ENCODE measurements at regions not wholly inside any gene's neighbourhood (a gene's known extent, or its start where the extent isn't known, plus 50 kb on each side); places are given as distances from the start of the nearest gene placed in this dataset.

DNA sequence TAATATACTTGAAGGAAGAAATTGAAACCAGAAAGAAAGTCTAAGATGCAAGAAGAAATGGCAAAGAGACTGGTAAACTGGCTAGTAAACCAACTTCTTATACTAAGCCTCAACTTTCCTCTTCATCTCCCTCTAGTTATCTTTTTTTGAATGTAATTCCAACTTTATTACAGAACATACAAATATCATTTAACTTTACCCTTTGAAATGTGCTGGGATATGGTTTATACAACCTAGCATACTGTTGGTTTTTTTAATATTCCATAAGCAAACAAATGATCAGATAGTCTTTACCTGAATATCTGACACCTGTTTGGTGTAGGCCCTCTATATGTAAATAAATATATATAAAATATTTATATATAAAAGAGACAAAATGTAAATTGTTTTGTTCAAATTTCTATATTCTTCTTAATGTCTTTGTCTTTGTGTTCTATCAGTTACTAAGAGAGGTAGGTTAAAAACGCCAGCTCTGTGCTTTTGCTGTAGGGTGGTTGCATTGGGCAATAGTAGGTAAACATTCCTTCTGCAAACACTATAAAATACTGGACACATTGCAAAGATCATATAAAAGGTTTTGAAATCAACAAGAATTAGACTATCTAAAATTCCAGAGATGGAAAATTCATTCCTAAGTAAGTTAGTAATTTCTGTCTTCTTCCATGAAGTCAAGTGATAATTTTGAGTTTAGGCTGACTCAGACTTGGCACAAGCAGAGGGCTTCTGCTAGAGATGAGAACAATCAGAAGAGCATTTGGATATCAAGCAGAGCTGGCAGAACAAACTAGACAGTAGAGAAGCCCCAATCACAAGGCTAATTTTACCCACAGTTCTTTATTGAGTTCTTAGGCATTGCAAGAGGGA lies 383.3 kb downstream of the RFC3 start:
- Histone ChIP-seq H3K9ac (ENCODE audit: low read depth, low read length, poor library complexity) (no peak overlapping the region), H3K4me1 (ENCODE audit: control insufficient read depth in 2 of 2, insufficient read depth in 1 of 2, low read depth in 1 of 2, low read length in 2 of 2) (no peaks in the 10 kb centered on the region), H3K4me2 (ENCODE audit: insufficient read depth, low read length, poor library complexity, severe bottlenecking) (no peak overlapping the region), H3K4ac (ENCODE audit: low read length) (no peak overlapping the region), H3K9me3 (replicated peaks in 1 of 2; ENCODE audit: control insufficient read depth in 2 of 2, insufficient read depth in 1 of 2, low read depth in 1 of 2, low read length in 2 of 2) (no peaks in the 10 kb centered on the region), H3K14ac (ENCODE audit: low read length) (no peak overlapping the region), H4K91ac (ENCODE audit: low read depth, low read length, poor library complexity) (no peak overlapping the region), H3K4me3 (ENCODE audit: low read length in 2 of 2) (no peak overlapping the region), H3K79me1 (ENCODE audit: low read depth, low read length) (no peaks in the 10 kb centered on the region), H3K18ac (ENCODE audit: low read length) (no peak overlapping the region), H2BK5ac (ENCODE audit: low read length) (no peak overlapping the region), H4K8ac (ENCODE audit: low read depth, low read length) (no peak overlapping the region), H2AK5ac (ENCODE audit: low read depth, low read length) (no peak overlapping the region), H2BK12ac (ENCODE audit: low read length) (no peak overlapping the region), H3K27ac (replicated peaks; ENCODE audit: low read length) (no peak overlapping the region), H2AFZ (ENCODE audit: low read length) (no peak overlapping the region), H2BK15ac (ENCODE audit: low read length) (no peak overlapping the region), H3K27me3 (ENCODE audit: control insufficient read depth in 3 of 3, insufficient read depth in 3 of 3, low read depth in 1 of 3, low read length in 3 of 3) (peaks cover 0 to 2% (median 0%) of the 10 kb centered on the region in 3 experiments), H3K23ac (ENCODE audit: low read depth, low read length, poor library complexity) (no peak overlapping the region), H3K36me3 (replicated peaks in 1 of 2; ENCODE audit: control insufficient read depth in 2 of 2, insufficient read depth in 2 of 2, low read length in 2 of 2) (no peaks in the 10 kb centered on the region), H2BK120ac (ENCODE audit: low read depth, low read length) (no peak overlapping the region)
- WGBS, 2 donors (ENCODE audit: extremely low coverage in 2 of 2, insufficient read length in 2 of 2, insufficient replicate concordance in 1 of 2): no CpG with 5 or more reads among the region's 1 CpG
- DNase-seq (ENCODE audit: low spot score): no peak

DNA sequence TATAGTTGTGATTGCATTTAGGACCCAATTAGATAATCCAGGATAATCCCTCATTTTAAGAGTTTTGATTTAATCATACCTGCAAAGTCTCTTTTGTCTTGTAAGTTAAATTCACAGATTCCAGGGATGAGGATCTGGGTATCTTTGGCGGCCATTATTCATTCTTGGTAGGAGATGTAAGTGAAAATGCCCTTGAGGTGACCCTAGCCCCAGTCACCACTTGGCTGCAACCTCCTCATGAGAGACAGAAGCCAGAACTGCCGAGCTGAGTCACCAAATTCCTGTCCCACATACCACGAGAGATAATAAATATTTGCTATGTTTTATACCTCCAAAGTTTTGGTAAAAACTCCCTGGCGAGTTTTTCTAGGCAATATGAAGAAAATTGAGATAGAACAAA lies 389.4 kb downstream of the RFC3 start:
- Histone ChIP-seq H3K9ac (ENCODE audit: low read depth, low read length, poor library complexity) (no peak overlapping the region), H3K23ac (ENCODE audit: low read depth, low read length, poor library complexity) (no peak overlapping the region), H3K4me3 (ENCODE audit: low read length in 2 of 2) (no peak overlapping the region), H2BK120ac (ENCODE audit: low read depth, low read length) (no peak overlapping the region), H2BK15ac (ENCODE audit: low read length) (no peak overlapping the region), H3K4me1 (ENCODE audit: control insufficient read depth in 2 of 2, insufficient read depth in 1 of 2, low read depth in 1 of 2, low read length in 2 of 2) (no peaks in the 10 kb centered on the region), H3K14ac (ENCODE audit: low read length) (no peak overlapping the region), H3K9me3 (replicated peaks in 1 of 2; ENCODE audit: control insufficient read depth in 2 of 2, insufficient read depth in 1 of 2, low read depth in 1 of 2, low read length in 2 of 2) (no peaks in the 10 kb centered on the region), H3K79me1 (ENCODE audit: low read depth, low read length) (no peaks in the 10 kb centered on the region), H2BK5ac (ENCODE audit: low read length) (no peak overlapping the region), H4K91ac (ENCODE audit: low read depth, low read length, poor library complexity) (no peak overlapping the region), H3K4me2 (ENCODE audit: insufficient read depth, low read length, poor library complexity, severe bottlenecking) (no peak overlapping the region), H4K8ac (ENCODE audit: low read depth, low read length) (no peak overlapping the region), H3K18ac (ENCODE audit: low read length) (no peak overlapping the region), H3K4ac (ENCODE audit: low read length) (no peak overlapping the region), H2BK12ac (ENCODE audit: low read length) (no peak overlapping the region), H3K27ac (replicated peaks; ENCODE audit: low read length) (no peak overlapping the region), H2AK5ac (ENCODE audit: low read depth, low read length) (no peak overlapping the region), H3K27me3 (ENCODE audit: control insufficient read depth in 3 of 3, insufficient read depth in 3 of 3, low read depth in 1 of 3, low read length in 3 of 3) (peaks cover 0 to 2% (median 0%) of the 10 kb centered on the region in 3 experiments), H2AFZ (ENCODE audit: low read length) (no peak overlapping the region), H3K36me3 (replicated peaks in 1 of 2; ENCODE audit: control insufficient read depth in 2 of 2, insufficient read depth in 2 of 2, low read length in 2 of 2) (no peaks in the 10 kb centered on the region)
- DNase-seq (ENCODE audit: low spot score): no peak
- WGBS, 2 donors (ENCODE audit: extremely low coverage in 2 of 2, insufficient read length in 2 of 2, insufficient replicate concordance in 1 of 2): no CpG with 5 or more reads among the region's 4 CpGs

DNA sequence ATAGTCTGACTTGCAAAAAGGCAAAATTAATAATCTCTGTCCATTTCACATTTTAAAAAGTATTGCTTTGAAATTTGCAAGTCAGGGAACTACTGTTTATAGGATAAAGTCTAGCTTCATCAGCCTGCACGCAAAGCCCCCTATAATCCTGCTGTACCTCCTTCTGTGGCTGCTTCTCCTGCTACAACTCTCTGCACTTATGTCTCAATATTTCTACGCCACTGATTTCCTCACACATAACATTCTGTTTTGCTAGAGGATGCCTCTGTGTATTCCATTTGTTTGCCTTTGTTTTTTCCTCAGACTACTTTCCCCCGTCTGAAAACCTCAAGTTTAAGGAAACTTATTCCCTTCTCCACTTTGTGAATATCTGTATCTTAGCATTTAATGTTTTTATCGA lies 389.9 kb downstream of the RFC3 start:
- no peak for DNase-seq (ENCODE audit: low spot score)
- H3K9me3 ChIP-seq (replicated peaks in 1 of 2; ENCODE audit: control insufficient read depth in 2 of 2, insufficient read depth in 1 of 2, low read depth in 1 of 2, low read length in 2 of 2): no peaks in the 10 kb centered on the region
- H3K18ac ChIP-seq (ENCODE audit: low read length): no peak overlapping the region
- H3K27ac ChIP-seq (replicated peaks; ENCODE audit: low read length): no peak overlapping the region
- H2BK120ac ChIP-seq (ENCODE audit: low read depth, low read length): no peak overlapping the region
- H2AFZ ChIP-seq (ENCODE audit: low read length): no peak overlapping the region
- no peak overlapping the region for H2BK12ac ChIP-seq (ENCODE audit: low read length)
- no peak overlapping the region for H3K9ac ChIP-seq (ENCODE audit: low read depth, low read length, poor library complexity)
- H3K14ac ChIP-seq (ENCODE audit: low read length): no peak overlapping the region
- no peaks in the 10 kb centered on the region for H3K4me1 ChIP-seq (ENCODE audit: control insufficient read depth in 2 of 2, insufficient read depth in 1 of 2, low read depth in 1 of 2, low read length in 2 of 2)
- H2AK5ac ChIP-seq (ENCODE audit: low read depth, low read length): no peak overlapping the region
- no peak overlapping the region for H3K4me3 ChIP-seq (ENCODE audit: low read length in 2 of 2)
- H3K23ac ChIP-seq (ENCODE audit: low read depth, low read length, poor library complexity): no peak overlapping the region
- H2BK5ac ChIP-seq (ENCODE audit: low read length): no peak overlapping the region
- WGBS, 2 donors (ENCODE audit: extremely low coverage in 2 of 2, insufficient read length in 2 of 2, insufficient replicate concordance in 1 of 2): no CpG with 5 or more reads among the region's 4 CpGs
- no peak overlapping the region for H2BK15ac ChIP-seq (ENCODE audit: low read length)
- H3K4ac ChIP-seq (ENCODE audit: low read length): no peak overlapping the region
- peaks cover 0 to 2% (median 0%) of the 10 kb centered on the region in 3 experiments for H3K27me3 ChIP-seq (ENCODE audit: control insufficient read depth in 3 of 3, insufficient read depth in 3 of 3, low read depth in 1 of 3, low read length in 3 of 3)
- no peak overlapping the region for H4K91ac ChIP-seq (ENCODE audit: low read depth, low read length, poor library complexity)
- no peaks in the 10 kb centered on the region for H3K36me3 ChIP-seq (replicated peaks in 1 of 2; ENCODE audit: control insufficient read depth in 2 of 2, insufficient read depth in 2 of 2, low read length in 2 of 2)
- H3K4me2 ChIP-seq (ENCODE audit: insufficient read depth, low read length, poor library complexity, severe bottlenecking): no peak overlapping the region
- H4K8ac ChIP-seq (ENCODE audit: low read depth, low read length): no peak overlapping the region
- no peaks in the 10 kb centered on the region for H3K79me1 ChIP-seq (ENCODE audit: low read depth, low read length)

DNA sequence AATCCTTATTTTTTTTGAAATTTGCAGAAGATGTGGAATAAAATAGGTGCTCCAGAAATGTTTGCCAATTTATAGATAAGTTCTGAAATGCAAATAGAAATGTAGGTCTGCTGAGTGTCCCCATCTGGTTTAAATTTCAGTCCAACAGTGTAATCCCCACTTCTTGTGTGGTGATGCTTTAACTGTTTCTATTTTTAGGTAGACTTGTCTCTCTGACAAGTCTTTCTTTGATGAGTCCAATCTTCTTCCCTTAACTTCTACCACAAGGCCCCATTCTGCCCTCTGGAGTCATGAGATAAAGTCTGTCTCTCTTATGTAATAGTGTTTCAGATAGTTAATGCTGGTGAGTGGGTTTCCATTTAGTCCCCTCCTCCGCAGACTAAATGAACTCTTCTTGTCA lies 390.4 kb downstream of the RFC3 start:
- no peak overlapping the region for H3K4me2 ChIP-seq (ENCODE audit: insufficient read depth, low read length, poor library complexity, severe bottlenecking)
- no peak overlapping the region for H3K23ac ChIP-seq (ENCODE audit: low read depth, low read length, poor library complexity)
- no peak overlapping the region for H2BK5ac ChIP-seq (ENCODE audit: low read length)
- H4K91ac ChIP-seq (ENCODE audit: low read depth, low read length, poor library complexity): no peak overlapping the region
- H3K18ac ChIP-seq (ENCODE audit: low read length): no peak overlapping the region
- no peak overlapping the region for H3K27ac ChIP-seq (replicated peaks; ENCODE audit: low read length)
- H2BK15ac ChIP-seq (ENCODE audit: low read length): no peak overlapping the region
- no peaks in the 10 kb centered on the region for H3K36me3 ChIP-seq (replicated peaks in 1 of 2; ENCODE audit: control insufficient read depth in 2 of 2, insufficient read depth in 2 of 2, low read length in 2 of 2)
- WGBS, 2 donors (ENCODE audit: extremely low coverage in 2 of 2, insufficient read length in 2 of 2, insufficient replicate concordance in 1 of 2): no CpG with 5 or more reads among the region's 1 CpG
- H2BK12ac ChIP-seq (ENCODE audit: low read length): no peak overlapping the region
- H3K4me3 ChIP-seq (ENCODE audit: low read length in 2 of 2): no peak overlapping the region
- H3K9me3 ChIP-seq (replicated peaks in 1 of 2; ENCODE audit: control insufficient read depth in 2 of 2, insufficient read depth in 1 of 2, low read depth in 1 of 2, low read length in 2 of 2): no peaks in the 10 kb centered on the region
- peaks cover 0 to 2% (median 0%) of the 10 kb centered on the region in 3 experiments for H3K27me3 ChIP-seq (ENCODE audit: control insufficient read depth in 3 of 3, insufficient read depth in 3 of 3, low read depth in 1 of 3, low read length in 3 of 3)
- no peak overlapping the region for H4K8ac ChIP-seq (ENCODE audit: low read depth, low read length)
- H3K14ac ChIP-seq (ENCODE audit: low read length): no peak overlapping the region
- no peak overlapping the region for H2AFZ ChIP-seq (ENCODE audit: low read length)
- no peak overlapping the region for H3K9ac ChIP-seq (ENCODE audit: low read depth, low read length, poor library complexity)
- H2AK5ac ChIP-seq (ENCODE audit: low read depth, low read length): no peak overlapping the region
- H2BK120ac ChIP-seq (ENCODE audit: low read depth, low read length): no peak overlapping the region
- no peaks in the 10 kb centered on the region for H3K79me1 ChIP-seq (ENCODE audit: low read depth, low read length)
- DNase-seq (ENCODE audit: low spot score): no peak
- no peak overlapping the region for H3K4ac ChIP-seq (ENCODE audit: low read length)
- H3K4me1 ChIP-seq (ENCODE audit: control insufficient read depth in 2 of 2, insufficient read depth in 1 of 2, low read depth in 1 of 2, low read length in 2 of 2): no peaks in the 10 kb centered on the region

Measured in neuronal stem cell (in vitro differentiated cells).